ENCODE measurements at regions not wholly inside any gene's neighbourhood (a gene's known extent, or its start where the extent isn't known, plus 50 kb on each side); places are given as distances from the start of the nearest gene placed in this dataset.
"Not testable (repeated sequence)": the region's sequence is repeated elsewhere in the genome, so short reads cannot be mapped to it uniquely, and the experiment has no call there.

- H3K27ac ChIP-seq; H3K36me3 ChIP-seq; DNase-seq; H3K27me3 ChIP-seq; H3K4me3 ChIP-seq; H3K4me1 ChIP-seq; intact Hi-C loops (cut with DNase I; ENCODE audit: low total_unique reads); H3K9me3 ChIP-seq: not testable (repeated sequence)
Measured at GRCh38 chr15:20288800-20289537, 252.6 kb downstream of the GOLGA6L6 start.

GRCh38 chr15:20286559-20286958 is 255.0 kb downstream of the GOLGA6L6 start:
- H3K4me3 ChIP-seq; H3K4me1 ChIP-seq; intact Hi-C loops (cut with DNase I; ENCODE audit: low total_unique reads); H3K27ac ChIP-seq; DNase-seq; H3K9me3 ChIP-seq; H3K36me3 ChIP-seq; H3K27me3 ChIP-seq: not testable (repeated sequence)

- intact Hi-C loops (cut with DNase I; ENCODE audit: low total_unique reads); H3K27me3 ChIP-seq; H3K36me3 ChIP-seq; H3K4me3 ChIP-seq; DNase-seq; H3K27ac ChIP-seq; H3K4me1 ChIP-seq: not testable (repeated sequence)
- peaks cover 0 to 16% (median 3%) of the 10 kb centered on the region in 3 donors for H3K9me3 ChIP-seq
Measured at GRCh38 chr15:20285696-20286300, 255.8 kb downstream of the GOLGA6L6 start.

- DNase-seq; H3K27ac ChIP-seq; H3K36me3 ChIP-seq; H3K4me3 ChIP-seq; H3K4me1 ChIP-seq; intact Hi-C loops (cut with DNase I; ENCODE audit: low total_unique reads); H3K27me3 ChIP-seq: not testable (repeated sequence)
- peaks cover 0 to 23% (median 8%) of the 10 kb centered on the region in 3 donors for H3K9me3 ChIP-seq
Measured at GRCh38 chr15:20284891-20285535, 256.6 kb downstream of the GOLGA6L6 start.

GRCh38 chr15:20283651-20284050 is 257.9 kb downstream of the GOLGA6L6 start:
- H3K36me3 ChIP-seq; H3K4me3 ChIP-seq; H3K27ac ChIP-seq; intact Hi-C loops (cut with DNase I; ENCODE audit: low total_unique reads); H3K4me1 ChIP-seq; DNase-seq; H3K27me3 ChIP-seq: not testable (repeated sequence)
- H3K9me3 ChIP-seq: peaks cover 0 to 29% (median 9%) of the 10 kb centered on the region in 3 donors

- H3K4me1 ChIP-seq; H3K36me3 ChIP-seq; H3K4me3 ChIP-seq; DNase-seq; intact Hi-C loops (cut with DNase I; ENCODE audit: low total_unique reads); H3K27me3 ChIP-seq; H3K27ac ChIP-seq: not testable (repeated sequence)
- peaks cover 0 to 33% (median 13%) of the 10 kb centered on the region in 3 donors for H3K9me3 ChIP-seq
Measured at GRCh38 chr15:20282491-20282943, 259.1 kb downstream of the GOLGA6L6 start.

- peaks cover 0 to 37% (median 13%) of the 10 kb centered on the region in 3 donors for H3K9me3 ChIP-seq
- H3K27ac ChIP-seq; DNase-seq; H3K4me3 ChIP-seq; H3K36me3 ChIP-seq; H3K4me1 ChIP-seq; H3K27me3 ChIP-seq; intact Hi-C loops (cut with DNase I; ENCODE audit: low total_unique reads): not testable (repeated sequence)
Measured at GRCh38 chr15:20281567-20282275, 259.9 kb downstream of the GOLGA6L6 start.

- no peak for TF ChIP-seq CTCF (IDR thresholded peaks at IDR 0.05)
- H3K4me3 ChIP-seq: no peak overlapping the region
- no peak overlapping the region for H3K27ac ChIP-seq
- H3K27me3 ChIP-seq: no peaks in the 10 kb centered on the region
- peaks cover 0 to 42% (median 13%) of the 10 kb centered on the region in 3 donors for H3K9me3 ChIP-seq
- H3K4me1 ChIP-seq: no peaks in the 10 kb centered on the region
- H3K36me3 ChIP-seq: no peaks in the 10 kb centered on the region
- intact Hi-C loops (cut with DNase I; ENCODE audit: low total_unique reads): no loop called here
- DNase-seq: no peak
Measured at GRCh38 chr15:20280933-20281463, 260.6 kb downstream of the GOLGA6L6 start.

- DNase-seq; H3K4me1 ChIP-seq; H3K4me3 ChIP-seq; H3K27me3 ChIP-seq; intact Hi-C loops (cut with DNase I; ENCODE audit: low total_unique reads); H3K27ac ChIP-seq; H3K36me3 ChIP-seq: not testable (repeated sequence)
- H3K9me3 ChIP-seq: peaks cover 0 to 42% (median 13%) of the 10 kb centered on the region in 3 donors
Measured at GRCh38 chr15:20280141-20280932, 261.3 kb downstream of the GOLGA6L6 start.

- intact Hi-C loops (cut with DNase I; ENCODE audit: low total_unique reads); H3K4me3 ChIP-seq; DNase-seq; H3K27me3 ChIP-seq; H3K4me1 ChIP-seq; H3K36me3 ChIP-seq; H3K27ac ChIP-seq: not testable (repeated sequence)
- peaks cover 0 to 42% (median 13%) of the 10 kb centered on the region in 3 donors for H3K9me3 ChIP-seq
Measured at GRCh38 chr15:20279056-20279455, 262.5 kb downstream of the GOLGA6L6 start.

GRCh38 chr15:20278376-20278775 is 263.2 kb downstream of the GOLGA6L6 start:
- peaks cover 0 to 42% (median 13%) of the 10 kb centered on the region in 3 donors for H3K9me3 ChIP-seq
- intact Hi-C loops (cut with DNase I; ENCODE audit: low total_unique reads); DNase-seq: not testable (repeated sequence)

GRCh38 chr15:20277451-20277850 is 264.1 kb downstream of the GOLGA6L6 start:
- H3K4me3 ChIP-seq; H3K27ac ChIP-seq; DNase-seq; H3K4me1 ChIP-seq; H3K36me3 ChIP-seq; H3K27me3 ChIP-seq; intact Hi-C loops (cut with DNase I; ENCODE audit: low total_unique reads): not testable (repeated sequence)
- H3K9me3 ChIP-seq: peaks cover 0 to 41% (median 13%) of the 10 kb centered on the region in 3 donors

More at GRCh38 chr15:20278376-20278775, 263.2 kb downstream of the GOLGA6L6 start:
- H3K4me3 ChIP-seq, H3K27me3 ChIP-seq, H3K4me1 ChIP-seq, H3K36me3 ChIP-seq, H3K27ac ChIP-seq: not testable (repeated sequence)

Measured in tibial artery (tissue), 4 donors.